GM12878 (cell line): ENCODE measurements at regions not wholly inside any gene's neighbourhood (a gene's known extent, or its start where the extent isn't known, plus 50 kb on each side); places are given as distances from the start of the nearest gene placed in this dataset.

Source experiments
- ATAC-seq: fragments of 200-7000 bp; cut with Tn5 transposase; 3 replicates; pipeline ENCODE4 v1.9.1; 2020; ENCODE audit warnings: mild to moderate bottlenecking, moderate library complexity
- BruUV-seq: library from RNA; stranded (reverse); fragments of 400-500 nt; replicated peaks from 2 replicates; lab custom pipeline; 2021; lab: Mats Ljungman, UMichigan
- CTCF ChIA-PET: fragments of 300-600 bp; sonication (Branson Sonifier 250); formaldehyde crosslinking; extraction: SDS; loops from one replicate; lab custom pipeline; 2021; ENCODE audit warnings: inconsistent platforms; lab: Yijun Ruan, JAX
- POLR2A ChIA-PET: fragments of 350-600 bp; formaldehyde crosslinking; extraction: SDS; loops from one replicate; lab custom pipeline; 2021; ENCODE audit warnings: inconsistent platforms; lab: Charles Lee
- RAD21 ChIA-PET: fragments of 300-600 bp; sonication (Branson Sonifier 250); formaldehyde crosslinking; loops from one replicate; lab custom pipeline; 2023; ENCODE audit warnings: antibody characterized with exemption; ENCODE audit not compliant: unreplicated experiment; lab: Charles Lee
- SMC1A ChIA-PET: fragments of 300-600 bp; sonication (Branson Sonifier 250); formaldehyde crosslinking; loops from one replicate; lab custom pipeline; 2023; ENCODE audit not compliant: unreplicated experiment, uncharacterized antibody; lab: Charles Lee
- DNase-seq: peaks from one replicate; pipeline ENCODE4 v3.0.0-alpha.2; 2011; ENCODE audit warnings: low read depth, low spot score
- FAIRE-seq: peaks from 3 replicates; lab custom pipeline; 2011; peaks lifted over from hg19 to GRCh38; lab: Jason Lieb, UNC
- H2AFZ ChIP-seq: 2 replicates; pipeline ENCODE4 v1.6.0; 2011; ENCODE audit warnings: low read depth, low read length, control low read depth; ENCODE audit not compliant: control insufficient read depth
- H3K27ac ChIP-seq: 2 replicates; pipeline ENCODE4 v1.5.1; 2011; ENCODE audit warnings: control low read depth; ENCODE audit not compliant: control insufficient read depth, insufficient read depth
- H3K27me3 ChIP-seq, 2 experiments: replicated peaks in 1 of 2; 2 replicates each; pipeline versions ENCODE4 v1.6.0 to v1.6.1; 2011; ENCODE audit warnings: low read length in 1 of 2; ENCODE audit not compliant: control insufficient read depth in 2 of 2, insufficient read depth in 2 of 2
- H3K36me3 ChIP-seq, 2 experiments: 2 replicates each; pipeline ENCODE4 v1.5.1; 2011; ENCODE audit warnings: low read length in 1 of 2; ENCODE audit not compliant: control insufficient read depth in 2 of 2, insufficient read depth in 2 of 2
- H3K4me1 ChIP-seq: 2 replicates; pipeline ENCODE4 v1.6.1; 2011; ENCODE audit warnings: mild to moderate bottlenecking, low read length, moderate library complexity, mixed read lengths; ENCODE audit not compliant: control insufficient read depth, insufficient read depth
- H3K4me2 ChIP-seq: 2 replicates; pipeline ENCODE4 v1.6.0; 2011; ENCODE audit warnings: control low read depth; ENCODE audit not compliant: control insufficient read depth, insufficient read depth
- H3K4me3 ChIP-seq: fragments of 200-600 bp; sonication (generic); 2 replicates; pipeline ENCODE4 v1.5.1; 2016
- H3K79me2 ChIP-seq: 2 replicates; pipeline ENCODE4 v1.6.0; 2011; ENCODE audit warnings: low read length; ENCODE audit not compliant: control insufficient read depth, insufficient read depth
- H3K9ac ChIP-seq: 2 replicates; pipeline ENCODE4 v1.8.0; 2011; ENCODE audit warnings: low read length, control low read depth, mixed read lengths; ENCODE audit not compliant: control insufficient read depth, insufficient read depth
- H3K9me3 ChIP-seq: replicated peaks from 3 replicates; pipeline ENCODE4 v1.5.1; 2011; ENCODE audit warnings: mild to moderate bottlenecking, low read length; ENCODE audit not compliant: control insufficient read depth, insufficient read depth
- H4K20me1 ChIP-seq: 2 replicates; pipeline ENCODE4 v1.6.0; 2011; ENCODE audit not compliant: control insufficient read depth, insufficient read depth
- BCL11A ChIP-seq: IDR thresholded peaks from 2 replicates; pipeline ENCODE4 v1.6.1; 2011; ENCODE audit warnings: low read depth, low read length
- BRCA1 ChIP-seq: IDR thresholded peaks from 2 replicates; pipeline ENCODE4 v1.6.1; 2011; ENCODE audit warnings: low read depth, low read length, improper control_type of control experiment
- CEBPB ChIP-seq, 2 experiments: fragments of 150-350 bp in 1 of 2; IDR thresholded peaks; 2 replicates each; pipeline ENCODE4 v1.6.1; 2012 to 2014; ENCODE audit warnings: low read depth in 2 of 2, low read length in 2 of 2, borderline replicate concordance in 1 of 2, inconsistent platforms in 1 of 2
- EGR1 ChIP-seq, 2 experiments: IDR thresholded peaks; 1 replicate in 1 of 2; 2 replicates in 1 of 2; pipeline ENCODE4 v1.6.1; 2011 to 2012; ENCODE audit warnings: low read depth in 2 of 2, low read length in 2 of 2, borderline replicate concordance in 1 of 2, mild to moderate bottlenecking in 1 of 2, moderate library complexity in 1 of 2
- FOXM1 ChIP-seq: IDR thresholded peaks from 2 replicates; pipeline ENCODE4 v1.6.1; 2012; ENCODE audit warnings: low read depth, mild to moderate bottlenecking, inconsistent platforms, low read length, moderate library complexity
- JUND ChIP-seq: IDR thresholded peaks from 2 replicates; pipeline ENCODE4 v1.6.1; 2012; ENCODE audit warnings: low read depth, mild to moderate bottlenecking, low read length, improper control_type of control experiment, moderate library complexity
- MEF2B ChIP-seq: fragments of 450-650 bp; IDR thresholded peaks from 2 replicates; pipeline ENCODE4 v1.6.1; 2018; ENCODE audit warnings: mild to moderate bottlenecking, moderate library complexity; ENCODE audit not compliant: partially characterized antibody, poor library complexity, severe bottlenecking
- MYB ChIP-seq: fragments of 150-350 bp; IDR thresholded peaks from 2 replicates; pipeline ENCODE4 v1.6.1; 2014; ENCODE audit warnings: mild to moderate bottlenecking, low read depth, low read length, borderline replicate concordance
- NFXL1 ChIP-seq: fragments of 450-650 bp; IDR thresholded peaks from 2 replicates; pipeline ENCODE4 v1.6.1; 2017; ENCODE audit warnings: antibody characterized with exemption, mild to moderate bottlenecking, borderline replicate concordance
- NFYB ChIP-seq: IDR thresholded peaks from 2 replicates; pipeline ENCODE4 v1.6.1; 2011; ENCODE audit warnings: low read depth, mild to moderate bottlenecking, low read length, improper control_type of control experiment, moderate library complexity; ENCODE audit not compliant: insufficient read depth
- RFX5 ChIP-seq: IDR thresholded peaks from 2 replicates; pipeline ENCODE4 v1.6.1; 2011; ENCODE audit warnings: low read depth, low read length, improper control_type of control experiment
- SIX5 ChIP-seq: IDR thresholded peaks from 2 replicates; pipeline ENCODE4 v1.6.1; 2011; ENCODE audit warnings: mild to moderate bottlenecking, low read depth, low read length, moderate library complexity; ENCODE audit not compliant: severe bottlenecking
- ZNF217 ChIP-seq: fragments of 450-650 bp; IDR thresholded peaks from 2 replicates; pipeline ENCODE4 v1.6.1; 2017; ENCODE audit warnings: antibody characterized with exemption, mild to moderate bottlenecking
- ZNF622 ChIP-seq: fragments of 450-650 bp; IDR thresholded peaks from 2 replicates; pipeline ENCODE4 v1.6.1; 2017; ENCODE audit warnings: mild to moderate bottlenecking, inconsistent platforms
- WGBS: methylation state at CpG from one replicate; pipeline ENCODE4 v1.1.6; 2016; ENCODE audit warnings: low lambda C conversion rate; ENCODE audit not compliant: insufficient replicate concordance, insufficient coverage; ENCODE audit errors: missing lambda C conversion rate; 5-methylcytosine and 5-hydroxymethylcytosine counted together
- in situ Hi-C: fragments of 300-500 bp; cut with MboI; formaldehyde crosslinking; loops from 9 replicates; pipeline ENCODE4 v1.14.3; 2018; ENCODE audit warnings: mixed read lengths
- intact Hi-C: fragments of 100-400 bp; cut with micrococcal nuclease; formaldehyde crosslinking; loops from one replicate; pipeline ENCODE4 v1.14.2; 2022; ENCODE audit not compliant: unreplicated experiment
- TF ChIP-seq, protein P1 (sequence below): IDR thresholded peaks from 2 replicates; pipeline ENCODE4 v1.6.1; 2011; ENCODE audit warnings: borderline replicate concordance, low read depth, mild to moderate bottlenecking, moderate library complexity, low read length; ENCODE audit not compliant: insufficient read depth, poor library complexity, severe bottlenecking
- TF ChIP-seq, protein P2 (sequence below): fragments of 450-650 bp; IDR thresholded peaks from 2 replicates; pipeline ENCODE4 v1.6.1; 2017; ENCODE audit warnings: low read depth, mild to moderate bottlenecking, moderate library complexity
- TF ChIP-seq, protein P3 (sequence below): fragments of 450-650 bp; conservative IDR thresholded peaks from 2 replicates; pipeline ENCODE4 v1.6.1; 2017; ENCODE audit warnings: mild to moderate bottlenecking, moderate library complexity

DNA sequence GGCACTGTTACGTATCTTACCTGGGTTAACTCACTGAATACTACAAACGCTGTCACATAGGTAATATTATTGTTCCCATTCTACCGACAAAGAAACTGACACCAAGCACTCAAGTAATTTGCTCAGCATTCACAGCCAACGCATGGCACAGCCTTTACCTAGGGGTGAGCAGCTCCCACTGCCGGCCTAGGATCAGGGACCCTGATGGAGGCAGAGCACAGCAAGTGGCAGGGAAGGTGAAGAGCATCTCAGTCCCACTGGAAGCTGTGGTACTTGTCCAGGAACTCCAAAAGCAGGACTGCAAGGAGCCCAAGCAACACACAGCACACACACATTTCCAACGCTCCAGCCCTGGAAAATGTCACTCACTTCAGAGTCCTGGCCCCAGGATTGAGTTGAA is 111.8 kb upstream of the CDKN3 start:
- ATAC-seq (no peak), DNase-seq (no peak), FAIRE-seq (no peak)
- ChIA-PET POLR2A (no interaction called here), SMC1A (no interaction called here), RAD21 (no interaction called here), CTCF (interaction anchor here (1.0 kb wide), 1 partner anchor 8 kb away, joined by 3 read pairs; no protein-coding TSS in a partner anchor)
- Histone ChIP-seq H3K9me3 (no peaks in the 10 kb centered on the region), H3K79me2 (no peaks in the 10 kb centered on the region), H4K20me1 (no peaks in the 10 kb centered on the region), H3K9ac (no peak overlapping the region), H3K27ac (no peak overlapping the region), H3K4me2 (no peak overlapping the region), H3K36me3 (no peaks in the 10 kb centered on the region), H3K27me3 (no peaks in the 10 kb centered on the region), H3K4me1 (no peaks in the 10 kb centered on the region), H2AFZ (no peak overlapping the region), H3K4me3 (no peak overlapping the region)
- intact Hi-C loops, result no loop called here
- TF ChIP-seq SIX5, result no peak
- TF ChIP-seq, protein P1, sequence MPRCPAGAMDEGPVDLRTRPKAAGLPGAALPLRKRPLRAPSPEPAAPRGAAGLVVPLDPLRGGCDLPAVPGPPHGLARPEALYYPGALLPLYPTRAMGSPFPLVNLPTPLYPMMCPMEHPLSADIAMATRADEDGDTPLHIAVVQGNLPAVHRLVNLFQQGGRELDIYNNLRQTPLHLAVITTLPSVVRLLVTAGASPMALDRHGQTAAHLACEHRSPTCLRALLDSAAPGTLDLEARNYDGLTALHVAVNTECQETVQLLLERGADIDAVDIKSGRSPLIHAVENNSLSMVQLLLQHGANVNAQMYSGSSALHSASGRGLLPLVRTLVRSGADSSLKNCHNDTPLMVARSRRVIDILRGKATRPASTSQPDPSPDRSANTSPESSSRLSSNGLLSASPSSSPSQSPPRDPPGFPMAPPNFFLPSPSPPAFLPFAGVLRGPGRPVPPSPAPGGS, result no peak
- TF ChIP-seq NFXL1, result no peak
- TF ChIP-seq CEBPB (IDR thresholded peaks at IDR 0.05; ENCODE audit: borderline replicate concordance in 1 of 2, low read depth in 2 of 2, low read length in 2 of 2), result no peak
- no peak for TF ChIP-seq JUND
- TF ChIP-seq FOXM1, result no peak
- no peak for TF ChIP-seq BCL11A
- TF ChIP-seq MYB, result no peak
- TF ChIP-seq ZNF217, result no peak
- no peak for TF ChIP-seq MEF2B
- TF ChIP-seq BRCA1, result no peak
- TF ChIP-seq RFX5, result no peak
- TF ChIP-seq, protein P2, sequence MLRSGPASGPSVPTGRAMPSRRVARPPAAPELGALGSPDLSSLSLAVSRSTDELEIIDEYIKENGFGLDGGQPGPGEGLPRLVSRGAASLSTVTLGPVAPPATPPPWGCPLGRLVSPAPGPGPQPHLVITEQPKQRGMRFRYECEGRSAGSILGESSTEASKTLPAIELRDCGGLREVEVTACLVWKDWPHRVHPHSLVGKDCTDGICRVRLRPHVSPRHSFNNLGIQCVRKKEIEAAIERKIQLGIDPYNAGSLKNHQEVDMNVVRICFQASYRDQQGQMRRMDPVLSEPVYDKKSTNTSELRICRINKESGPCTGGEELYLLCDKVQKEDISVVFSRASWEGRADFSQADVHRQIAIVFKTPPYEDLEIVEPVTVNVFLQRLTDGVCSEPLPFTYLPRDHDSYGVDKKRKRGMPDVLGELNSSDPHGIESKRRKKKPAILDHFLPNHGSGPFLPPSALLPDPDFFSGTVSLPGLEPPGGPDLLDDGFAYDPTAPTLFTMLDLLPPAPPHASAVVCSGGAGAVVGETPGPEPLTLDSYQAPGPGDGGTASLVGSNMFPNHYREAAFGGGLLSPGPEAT, result no peak
- TF ChIP-seq NFYB, result no peak
- no peak for TF ChIP-seq EGR1 (IDR thresholded peaks at IDR 0.05; ENCODE audit: borderline replicate concordance in 1 of 2, low read depth in 2 of 2, low read length in 2 of 2)
- TF ChIP-seq ZNF622, result no peak
- TF ChIP-seq, protein P3, sequence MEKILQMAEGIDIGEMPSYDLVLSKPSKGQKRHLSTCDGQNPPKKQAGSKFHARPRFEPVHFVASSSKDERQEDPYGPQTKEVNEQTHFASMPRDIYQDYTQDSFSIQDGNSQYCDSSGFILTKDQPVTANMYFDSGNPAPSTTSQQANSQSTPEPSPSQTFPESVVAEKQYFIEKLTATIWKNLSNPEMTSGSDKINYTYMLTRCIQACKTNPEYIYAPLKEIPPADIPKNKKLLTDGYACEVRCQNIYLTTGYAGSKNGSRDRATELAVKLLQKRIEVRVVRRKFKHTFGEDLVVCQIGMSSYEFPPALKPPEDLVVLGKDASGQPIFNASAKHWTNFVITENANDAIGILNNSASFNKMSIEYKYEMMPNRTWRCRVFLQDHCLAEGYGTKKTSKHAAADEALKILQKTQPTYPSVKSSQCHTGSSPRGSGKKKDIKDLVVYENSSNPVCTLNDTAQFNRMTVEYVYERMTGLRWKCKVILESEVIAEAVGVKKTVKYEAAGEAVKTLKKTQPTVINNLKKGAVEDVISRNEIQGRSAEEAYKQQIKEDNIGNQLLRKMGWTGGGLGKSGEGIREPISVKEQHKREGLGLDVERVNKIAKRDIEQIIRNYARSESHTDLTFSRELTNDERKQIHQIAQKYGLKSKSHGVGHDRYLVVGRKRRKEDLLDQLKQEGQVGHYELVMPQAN, result no peak
- BruUV-seq, result no TSS peak
- 28% methylated on average over 6 of the region's 6 CpGs for WGBS
- in situ Hi-C loops, result no loop called here
